CD4-positive, alpha-beta T cell treated with Interleukin-2 at 100 ng/mL for 4 hours (primary cell): ENCODE measurements at regions not wholly inside any gene's neighbourhood (a gene's known extent, or its start where the extent isn't known, plus 50 kb on each side); places are given as distances from the start of the nearest gene placed in this dataset.

Experiments
- DNase-seq: peaks from one replicate; pipeline ENCODE4 v3.0.0-alpha.2; 2020; ENCODE audit warnings: low spot score

- no peak for DNase-seq
Observed at GRCh38 chr2:58557176-58557575, 316.1 kb upstream of the FANCL start.

DNA sequence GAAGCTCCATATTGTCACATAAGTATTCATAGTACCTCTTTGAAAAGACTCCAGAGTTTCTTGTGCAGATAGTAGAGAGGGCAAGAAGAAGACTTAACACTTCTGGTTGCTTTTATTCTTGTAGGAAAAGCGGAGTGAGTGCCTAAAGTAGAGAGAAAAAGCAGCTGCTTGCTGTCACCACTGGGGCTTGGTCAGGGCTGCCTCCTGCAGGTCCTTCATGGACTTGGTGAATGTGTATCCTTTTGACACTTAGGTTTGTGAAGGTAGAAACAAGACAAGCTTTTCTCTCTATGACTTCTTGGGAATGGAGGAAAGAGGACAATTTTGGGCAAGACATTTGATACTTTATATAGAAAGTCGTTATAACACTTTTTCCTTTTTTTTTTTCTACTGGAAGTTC, 312.8 kb upstream of the FANCL start:
- DNase-seq, result no peak

DNA sequence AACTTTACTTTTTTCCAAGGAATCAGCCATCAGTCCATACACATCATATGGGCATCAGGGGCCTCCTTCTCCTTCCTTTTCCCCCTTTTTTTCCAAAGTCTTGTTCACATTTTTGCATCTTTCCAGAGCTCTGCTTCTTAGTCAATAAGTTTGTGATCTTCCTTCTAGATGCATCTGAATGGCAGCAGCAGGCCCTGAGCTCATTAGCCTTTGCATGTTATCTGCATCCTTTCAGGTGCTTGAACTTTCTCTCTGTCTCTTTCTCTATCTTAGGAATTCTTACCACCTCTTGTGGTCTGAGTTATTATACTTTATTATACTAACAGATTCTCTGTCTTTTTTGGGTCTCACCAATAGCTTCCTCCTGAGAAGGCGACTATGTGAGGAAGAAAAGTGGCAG, 312.4 kb upstream of the FANCL start:
- no peak for DNase-seq

DNA sequence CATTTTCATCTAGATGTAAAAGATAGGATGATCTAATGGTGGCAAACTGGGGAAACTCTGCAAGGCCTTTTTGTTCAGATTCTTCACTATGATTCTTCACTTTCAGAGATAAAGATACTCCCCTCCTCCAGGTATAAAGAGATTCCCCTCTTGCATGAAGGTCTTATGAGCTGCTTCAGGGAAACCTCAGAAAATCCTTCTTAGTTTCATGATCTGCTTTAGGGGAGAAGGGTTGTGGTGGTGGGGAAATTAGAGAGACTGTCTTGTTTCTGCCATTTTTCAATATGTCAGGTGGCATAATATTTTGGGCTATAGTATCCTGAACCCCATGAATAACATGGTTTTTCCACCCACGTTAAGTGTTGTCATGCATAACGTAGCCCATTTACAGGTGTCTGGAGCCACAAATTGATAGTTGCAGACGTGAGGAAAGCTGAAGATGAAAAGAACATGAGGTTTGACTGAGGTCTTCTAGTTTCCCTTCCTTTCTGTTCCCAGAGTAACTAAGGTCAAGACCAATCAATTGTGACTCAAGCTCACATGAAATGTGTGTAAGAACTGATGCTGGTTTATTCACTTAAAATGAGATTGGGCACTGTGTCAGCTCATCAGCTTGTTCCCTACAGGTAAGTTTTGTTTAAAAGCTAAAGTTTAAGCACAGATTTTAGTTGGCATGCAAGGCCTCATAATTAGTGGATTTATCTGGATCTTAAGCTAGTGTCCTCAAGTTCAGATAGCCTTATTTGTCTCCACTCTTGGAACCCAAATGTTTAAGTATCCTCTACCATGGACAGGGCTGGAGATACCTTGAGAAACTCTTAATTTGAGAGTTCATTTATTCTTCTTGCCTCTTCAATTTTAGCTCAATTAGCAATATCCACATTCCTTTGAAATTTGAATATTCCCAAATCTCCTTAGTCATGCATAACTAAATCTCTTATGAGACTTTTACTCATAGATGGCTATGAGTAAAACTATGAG, 304.5 kb upstream of the FANCL start:
- DNase-seq, result no peak

DNA sequence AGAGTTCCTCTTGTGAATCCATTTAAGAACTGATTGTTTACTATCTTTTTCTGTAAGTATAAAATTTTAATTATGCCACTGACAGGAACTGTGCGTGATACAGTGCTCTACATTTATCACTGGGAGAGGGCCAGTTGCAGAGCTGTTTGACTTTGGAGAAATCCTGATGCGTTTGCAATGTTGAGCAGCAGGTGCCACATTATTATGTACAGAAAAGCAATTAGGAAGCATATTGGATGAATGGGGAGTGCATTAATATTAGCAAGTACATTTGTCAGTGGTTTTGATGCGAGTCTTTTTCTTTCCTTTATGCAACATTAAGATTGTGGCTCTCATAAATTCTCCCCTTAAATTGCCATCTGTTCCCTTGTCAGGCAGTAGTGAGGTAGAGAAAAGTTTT, 302.3 kb upstream of the FANCL start:
- no peak for DNase-seq

DNA sequence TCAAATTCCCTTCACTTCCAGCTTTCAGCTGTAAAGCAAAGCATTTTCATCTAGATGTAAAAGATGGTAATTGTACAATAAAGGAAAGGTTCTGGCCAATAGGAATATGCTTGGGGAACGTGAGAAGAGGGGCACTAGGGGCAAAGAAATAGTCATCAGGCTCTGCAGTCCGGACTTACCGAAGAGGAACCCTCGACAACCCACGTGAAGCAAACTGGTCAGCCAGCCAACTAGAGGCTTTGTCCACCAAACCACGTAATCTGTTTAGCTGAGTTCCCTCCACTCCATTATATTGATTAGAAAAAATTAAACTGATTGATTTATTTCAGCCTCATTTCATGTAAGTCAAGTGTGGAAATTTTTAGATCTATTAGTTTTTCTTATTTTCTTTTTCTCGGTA, 300.4 kb upstream of the FANCL start:
- DNase-seq, result no peak

DNA sequence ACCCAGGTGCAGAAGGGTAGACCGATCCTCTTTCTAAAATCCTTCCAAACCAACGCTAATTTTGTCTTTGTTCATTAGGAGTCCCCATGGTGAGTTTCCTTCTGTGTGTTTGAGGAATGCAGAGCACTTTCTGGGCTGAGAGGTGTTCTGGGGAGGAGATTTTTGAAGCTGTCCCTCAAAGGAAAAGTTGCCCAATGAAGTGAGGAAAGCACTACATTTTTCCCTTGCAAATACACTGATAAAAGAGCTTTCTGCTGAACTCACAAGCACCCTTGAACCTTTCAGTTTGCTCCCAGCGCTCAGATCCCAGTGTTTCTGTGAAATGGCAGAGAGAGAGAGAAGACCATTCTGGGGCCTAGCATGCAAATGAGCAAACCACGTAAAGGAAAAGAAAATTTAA, 299.6 kb upstream of the FANCL start:
- no peak for DNase-seq

DNA sequence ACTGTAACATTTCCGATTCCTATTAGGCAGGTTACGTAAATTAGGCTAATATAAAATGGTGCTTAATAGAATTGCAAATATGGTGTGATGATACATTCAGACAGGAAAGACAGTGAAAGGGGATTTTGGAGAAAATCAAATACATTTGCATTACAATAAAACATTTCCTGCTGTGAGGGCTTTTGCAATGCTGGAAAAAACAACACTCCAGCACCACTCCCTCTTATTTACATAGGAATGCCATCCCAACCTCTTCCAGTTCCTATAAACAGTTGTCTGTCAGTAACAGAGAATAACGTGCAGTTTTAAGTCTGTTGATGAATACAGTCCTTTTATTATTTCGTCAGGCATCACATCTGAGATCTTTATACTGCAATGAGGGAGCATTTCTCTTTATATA, 298.8 kb upstream of the FANCL start:
- no peak for DNase-seq

GRCh38 chr2:58535990-58536389, 294.9 kb upstream of the FANCL start:
- no peak for DNase-seq

DNA sequence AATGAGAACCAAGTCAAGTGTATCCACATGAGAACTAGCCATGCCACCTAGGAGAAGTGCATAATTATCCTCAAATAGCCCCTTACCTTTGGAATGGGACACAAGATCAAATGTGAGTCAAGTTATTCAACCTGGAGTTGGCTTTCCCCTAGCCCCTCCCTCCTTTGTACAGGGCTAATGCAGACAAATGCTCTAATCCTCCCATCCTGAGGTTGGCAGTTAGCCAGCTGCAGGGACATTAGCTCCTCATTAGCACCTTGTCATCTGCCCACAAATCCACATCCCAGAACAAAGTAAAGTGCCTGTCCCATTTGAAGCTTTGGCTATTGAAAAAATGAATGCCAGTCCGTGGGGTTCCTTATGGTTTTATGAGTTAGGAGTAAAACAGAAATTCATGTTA, 294.1 kb upstream of the FANCL start:
- no peak for DNase-seq

DNA sequence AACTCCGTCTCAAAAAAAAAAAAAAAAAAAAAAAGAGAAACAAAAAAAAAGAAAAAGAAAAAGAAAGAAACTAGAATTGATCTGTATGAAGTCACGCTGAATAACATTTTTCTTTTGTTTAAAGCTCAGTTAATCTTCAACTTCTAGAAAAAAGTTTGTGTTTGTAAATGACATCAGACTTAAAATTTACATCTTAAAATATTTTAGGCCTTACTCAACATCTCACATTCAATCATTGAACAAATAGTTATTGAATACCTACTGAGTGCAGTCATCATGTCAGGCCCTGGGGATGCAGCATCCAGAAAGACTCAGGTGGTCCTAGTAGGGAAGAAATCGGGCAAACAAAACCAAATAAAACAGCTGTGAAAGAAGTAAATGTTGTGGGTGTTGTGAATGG, 292.3 kb upstream of the FANCL start:
- DNase-seq, result no peak

GRCh38 chr2:58532641-58533040, 291.5 kb upstream of the FANCL start:
- DNase-seq, result no peak

- DNase-seq, result no peak
Observed at GRCh38 chr2:58527647-58528046, 286.5 kb upstream of the FANCL start.

- no peak for DNase-seq
Observed at GRCh38 chr2:58521803-58522554, 280.9 kb upstream of the FANCL start.

DNA sequence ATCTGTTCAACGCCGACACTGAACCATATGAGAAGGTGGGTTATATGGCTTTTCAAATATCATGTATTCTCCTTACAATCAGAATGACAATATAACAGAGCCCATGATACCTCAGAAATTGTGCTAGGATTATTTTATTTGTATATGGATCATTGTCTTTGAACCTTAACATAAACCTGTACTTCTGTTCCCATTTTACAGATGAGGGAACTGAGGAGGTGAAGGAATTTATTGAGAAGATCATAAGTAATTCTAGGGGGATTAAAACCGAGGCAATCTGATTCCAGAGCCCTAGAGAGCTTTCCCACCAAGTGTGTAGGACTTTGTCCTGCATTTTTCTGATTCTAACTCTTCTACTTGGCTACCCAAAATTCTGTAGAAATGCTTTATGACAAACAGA, 279.8 kb upstream of the FANCL start:
- no peak for DNase-seq

DNA sequence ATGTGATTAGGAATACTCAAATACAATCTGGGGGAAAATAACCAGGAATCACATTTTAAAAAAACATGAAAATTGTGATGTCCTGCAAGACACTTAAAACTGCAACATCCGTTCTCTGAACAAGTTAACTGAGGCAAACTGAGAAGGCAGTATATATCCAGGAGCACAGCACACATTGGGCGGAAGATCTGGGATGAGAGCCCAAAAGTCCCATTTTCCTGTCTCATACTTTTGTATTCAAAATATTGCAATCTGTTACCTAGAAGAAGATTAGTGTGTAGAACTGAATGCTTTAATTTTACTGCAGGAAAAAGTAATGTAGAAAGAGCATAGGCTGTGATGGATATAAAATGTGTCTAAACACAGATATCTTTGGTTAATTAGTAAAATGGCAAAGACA, 276.8 kb upstream of the FANCL start:
- DNase-seq, result no peak

- DNase-seq, result no peak
Observed at GRCh38 chr2:58516695-58517094, 275.6 kb upstream of the FANCL start.

- DNase-seq, result no peak
Observed at GRCh38 chr2:58515827-58516573, 274.9 kb upstream of the FANCL start.

DNA sequence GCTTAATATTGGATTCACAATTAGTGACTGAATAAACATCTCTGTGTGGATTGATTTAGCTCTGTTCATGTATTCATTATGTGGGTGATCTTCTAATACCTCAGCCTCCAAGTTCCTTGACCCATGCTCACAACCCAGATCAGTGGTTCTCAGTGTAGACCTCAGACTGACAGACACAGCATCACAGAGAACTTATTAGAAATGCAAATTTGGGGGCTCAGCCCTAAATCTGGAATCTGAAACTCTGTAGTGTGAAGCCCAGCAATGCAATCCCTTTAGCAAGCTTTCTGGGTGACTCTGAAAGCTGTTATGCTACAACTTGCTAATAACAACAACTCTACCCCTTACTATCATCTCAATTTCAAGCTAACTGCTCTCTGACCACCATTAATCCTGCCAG, 273.1 kb upstream of the FANCL start:
- no peak for DNase-seq

- no peak for DNase-seq
Observed at GRCh38 chr2:58512878-58513277, 271.8 kb upstream of the FANCL start.

DNA sequence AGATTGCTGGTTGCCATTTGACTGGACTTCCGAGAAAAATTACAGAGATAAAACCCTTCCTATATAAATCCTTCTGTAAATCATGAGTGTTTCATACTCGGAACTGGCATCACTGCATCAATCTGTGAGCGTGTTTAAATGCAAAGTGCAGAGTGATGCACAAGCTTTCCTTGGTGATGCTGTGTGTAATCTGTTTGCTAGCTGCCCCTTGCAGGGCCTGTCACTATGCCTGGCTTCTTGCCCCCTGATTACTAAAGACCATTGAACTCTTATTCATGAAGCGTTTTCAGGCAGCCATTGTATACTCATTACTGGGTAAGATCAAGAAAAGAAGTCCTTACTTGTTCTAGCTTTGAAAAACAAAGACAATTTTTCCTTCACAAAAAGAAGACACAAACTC, 266.9 kb upstream of the FANCL start:
- no peak for DNase-seq

- DNase-seq, result no peak
Observed at GRCh38 chr2:58503918-58504317, 262.8 kb upstream of the FANCL start.

GRCh38 chr2:58502931-58503330, 261.8 kb upstream of the FANCL start:
- DNase-seq, result no peak
